ENCODE measurements at regions not wholly inside any gene's neighbourhood (a gene's known extent, or its start where the extent isn't known, plus 50 kb on each side); places are given as distances from the start of the nearest gene placed in this dataset.

- TF ChIP-seq ZNF19 (tag by site-specific recombination; IDR thresholded peaks at IDR 0.05; ENCODE audit: low read depth) (no peak), ZNF350 (tag by site-specific recombination; IDR thresholded peaks at IDR 0.05) (no peak), ZNF530 (tag by site-specific recombination; IDR thresholded peaks at IDR 0.05; ENCODE audit: low read depth) (no peak), ZNF830 (tag by site-specific recombination; IDR thresholded peaks at IDR 0.05; ENCODE audit: low read depth) (no peak), ATF2 (tag by site-specific recombination; IDR thresholded peaks at IDR 0.05; ENCODE audit: low read depth) (no peak), ZNF24 (tag by site-specific recombination; IDR thresholded peaks at IDR 0.05) (no peak), PATZ1 (tag by site-specific recombination; IDR thresholded peaks at IDR 0.05) (no peak), REST (tag by site-specific recombination; IDR thresholded peaks at IDR 0.05) (no peak), ZBTB44 (tag by site-specific recombination; IDR thresholded peaks at IDR 0.05) (no peak), ZNF513 (tag by site-specific recombination; IDR thresholded peaks at IDR 0.05) (no peak), CTCF (tag by site-specific recombination; IDR thresholded peaks at IDR 0.05) (no peak), ZBTB49 (tag by site-specific recombination; IDR thresholded peaks at IDR 0.05; ENCODE audit: low read depth) (no peak), ZNF626 (tag by site-specific recombination; IDR thresholded peaks at IDR 0.05) (no peak), ZBTB10 (tag by site-specific recombination; IDR thresholded peaks at IDR 0.05) (no peak)
These were observed 241.4 kb downstream of the CSNK1G3 start for GRCh38 chr5:123753180-123753936.

Data from HEK293 (cell line).